Stimulated activated CD8-positive, alpha-beta memory T cell treated with anti-CD3 and anti-CD28 coated beads, Interleukin-7, amount 100 ng/mL, for 48 hours (primary cell): ENCODE measurements at regions not wholly inside any gene's neighbourhood (a gene's known extent, or its start where the extent isn't known, plus 50 kb on each side); places are given as distances from the start of the nearest gene placed in this dataset.

Experiments used
- DNase-seq, 2 donors: peaks; one replicate each; pipeline ENCODE4 v3.0.0-alpha.2; 2020; ENCODE audit warnings: low read depth in 1 of 2; ENCODE audit errors: extremely low read depth in 1 of 2

- no peak for DNase-seq
Measured at GRCh38 chr14:85471156-85471555, 58.8 kb upstream of the FLRT2 start.

GRCh38 chr14:85471744-85472143 is 58.2 kb upstream of the FLRT2 start:
- DNase-seq, result no peak

GRCh38 chr14:85474431-85474830 is 55.5 kb upstream of the FLRT2 start:
- DNase-seq, result no peak

GRCh38 chr14:85475113-85475512 is 54.8 kb upstream of the FLRT2 start:
- DNase-seq, result no peak

- no peak for DNase-seq
Measured at GRCh38 chr14:85479306-85479705, 50.6 kb upstream of the FLRT2 start.

GRCh38 chr14:85479771-85480170 is 50.2 kb upstream of the FLRT2 start:
- DNase-seq, result no peak
